GM19395 (cell line): ENCODE measurements at regions not wholly inside any gene's neighbourhood (a gene's known extent, or its start where the extent isn't known, plus 50 kb on each side); places are given as distances from the start of the nearest gene placed in this dataset.

Experiments
- ATAC-seq: cut with Tn5 transposase; IDR thresholded peaks from one replicate; pipeline ENCODE4 v1.9.1; 2021; ENCODE audit warnings: mild to moderate bottlenecking, moderate library complexity; ENCODE audit not compliant: unreplicated experiment

DNA sequence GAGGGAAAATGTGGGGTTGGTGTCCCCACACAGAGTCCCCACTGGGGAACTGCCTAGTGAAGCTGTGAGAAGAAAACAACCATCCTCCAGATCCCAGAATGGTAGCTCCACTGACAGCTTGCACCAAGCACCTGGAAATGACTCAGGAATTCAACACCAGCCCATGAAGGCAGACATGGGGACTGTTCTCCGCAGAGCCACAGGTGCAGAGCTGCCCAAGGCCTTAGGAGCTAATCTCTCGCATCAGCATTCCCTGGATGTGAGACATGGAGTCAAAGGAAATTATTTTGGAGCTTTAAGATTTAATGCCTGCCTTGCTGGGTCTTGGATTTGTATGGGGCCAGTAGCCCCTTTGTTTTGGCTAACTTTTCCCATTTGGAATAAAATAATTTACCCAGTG, 367.9 kb downstream of the FAM133A start:
- no peak for ATAC-seq

DNA sequence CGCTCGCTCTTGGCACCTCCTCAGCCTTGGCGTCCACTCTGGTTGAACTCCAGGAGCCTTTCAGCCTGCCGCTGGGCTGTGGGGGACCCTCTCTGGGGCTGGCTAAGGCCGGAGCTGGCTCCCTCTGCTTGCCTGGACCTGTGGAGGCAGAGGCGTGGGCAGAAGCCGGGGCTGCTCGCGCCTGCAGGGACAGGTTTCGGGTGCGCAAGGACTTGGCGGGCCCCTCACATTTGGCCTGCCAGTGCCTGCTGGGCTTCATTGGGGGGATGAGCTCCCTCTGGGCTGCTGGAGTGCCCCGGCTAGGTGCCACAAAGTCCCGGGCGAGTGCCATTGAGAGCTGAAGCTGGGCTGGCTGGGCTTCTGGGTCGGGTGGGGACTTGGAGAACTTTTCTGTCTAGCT, 371.7 kb downstream of the FAM133A start:
- no peak for ATAC-seq

DNA sequence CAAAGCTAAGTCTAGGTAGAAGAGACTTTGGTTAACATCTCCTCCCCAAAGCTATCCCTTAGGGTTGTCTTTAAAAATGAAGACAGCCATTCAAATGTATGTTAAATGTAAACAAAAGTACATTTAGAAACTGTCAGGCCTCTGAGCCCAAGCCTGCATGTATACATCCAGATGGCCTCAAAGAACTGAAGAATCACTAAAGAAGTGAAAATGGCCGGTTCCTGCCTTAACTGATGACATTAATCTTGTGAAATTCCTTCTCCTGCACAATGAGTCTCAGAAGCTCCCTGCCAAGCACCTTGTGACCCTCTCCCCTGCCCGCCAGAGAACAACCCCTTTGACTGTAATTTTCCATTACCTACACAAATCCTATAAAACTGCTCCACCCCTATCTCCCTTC, 377.9 kb downstream of the FAM133A start:
- no peak for ATAC-seq

DNA sequence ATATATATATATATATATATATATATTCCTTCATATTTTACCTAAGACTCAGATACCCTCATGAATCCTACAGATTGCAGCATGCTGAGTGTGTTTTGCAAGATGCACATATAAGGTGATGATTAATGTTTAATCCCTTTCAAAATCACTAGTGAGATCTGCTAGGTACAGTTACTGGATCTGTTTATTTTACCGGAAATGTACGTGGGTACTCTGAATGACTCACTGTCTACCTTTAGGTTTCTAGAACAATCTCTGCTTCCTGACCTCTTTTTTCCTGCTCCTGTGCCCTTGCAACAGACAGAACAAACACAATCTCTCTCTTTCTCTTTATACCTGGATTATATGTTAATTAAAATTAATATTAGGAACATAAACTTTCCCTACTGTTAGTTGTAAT, 379.6 kb downstream of the FAM133A start:
- no peak for ATAC-seq

DNA sequence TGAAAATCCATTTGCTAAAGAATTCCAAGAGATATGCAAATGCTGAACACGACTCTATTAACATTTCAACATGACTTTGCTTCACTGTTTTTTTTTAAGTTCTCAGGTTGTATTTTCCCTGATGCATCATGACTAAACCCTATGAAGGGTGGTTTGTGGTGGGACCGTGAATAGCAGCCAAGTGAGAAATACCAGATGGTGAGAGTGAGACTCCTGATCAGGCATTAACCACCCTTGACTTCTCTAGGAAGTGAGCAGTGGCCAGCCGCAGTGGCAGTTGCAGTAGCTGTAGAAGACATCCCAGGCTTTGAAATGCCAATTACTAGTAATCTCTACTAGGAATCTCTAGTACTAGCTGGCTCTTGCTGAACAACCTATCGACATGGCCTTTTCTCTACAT, 383.4 kb downstream of the FAM133A start:
- no peak for ATAC-seq

DNA sequence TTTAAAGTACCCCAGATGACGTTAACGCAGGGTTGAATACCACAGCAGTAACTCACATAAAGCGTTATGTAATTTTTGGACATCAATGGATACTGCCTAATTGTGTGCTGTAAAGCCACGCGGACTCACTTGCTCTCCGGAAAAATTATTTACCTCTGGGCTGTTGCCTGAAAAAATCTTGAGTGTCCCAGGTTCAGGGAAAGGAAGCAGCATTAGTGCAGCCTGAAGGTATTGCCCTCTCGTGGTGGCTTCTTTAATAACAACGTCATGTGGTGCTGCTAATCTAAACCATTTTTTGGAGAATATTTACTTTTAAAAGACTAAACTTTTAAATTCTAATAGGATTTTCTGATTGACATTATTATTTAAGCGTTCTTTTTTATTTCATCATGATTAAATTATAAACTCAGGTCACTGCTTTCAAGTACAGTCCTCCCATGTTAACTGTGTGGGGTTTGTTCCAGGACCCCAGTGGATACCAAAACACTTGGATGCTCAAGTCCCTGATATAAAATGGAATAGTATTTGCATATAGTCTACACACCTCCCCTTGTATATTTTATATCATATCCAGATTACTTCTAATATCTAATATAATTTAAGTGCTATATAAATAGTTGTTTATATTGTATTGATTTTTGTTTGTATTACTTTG, 384.8 kb downstream of the FAM133A start:
- no peak for ATAC-seq

DNA sequence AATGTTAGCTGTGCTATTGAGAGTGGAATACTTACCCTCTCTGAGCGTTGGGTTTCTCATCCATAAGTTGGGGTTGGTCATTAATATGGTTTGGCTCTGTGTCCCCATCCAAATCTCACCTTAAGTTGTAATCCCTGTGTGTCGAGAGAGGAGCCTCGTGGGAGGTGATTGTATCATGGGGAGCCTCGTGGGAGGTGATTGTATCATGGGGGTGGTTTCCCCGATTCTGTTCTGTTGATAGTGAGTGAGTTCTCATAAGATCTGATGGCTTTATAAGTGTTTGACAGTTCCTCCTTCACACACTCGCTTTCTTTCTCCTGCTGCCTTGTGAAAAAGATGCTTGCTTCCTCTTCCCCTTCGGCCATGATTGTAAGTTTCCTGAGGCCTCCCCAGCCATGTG, 391.1 kb downstream of the FAM133A start:
- ATAC-seq: no peak

DNA sequence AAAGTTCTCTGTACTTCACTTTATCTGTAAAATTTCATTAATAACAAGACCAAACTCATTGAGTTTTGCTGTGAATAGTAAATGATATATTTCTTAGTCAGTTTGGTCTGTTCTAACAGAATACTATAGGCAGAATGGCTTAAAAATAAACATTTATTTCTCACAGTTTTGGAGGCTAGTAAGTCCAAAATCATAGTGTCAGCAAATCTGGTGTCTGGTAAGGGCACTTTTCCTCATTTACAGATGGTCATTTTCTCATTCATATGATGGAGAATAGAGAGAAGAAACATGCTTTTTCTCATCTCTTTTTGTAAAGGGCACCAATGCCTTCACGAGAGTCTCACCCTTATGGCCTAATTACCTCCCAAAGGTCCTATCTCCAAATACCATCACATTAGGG, 415.1 kb downstream of the FAM133A start:
- ATAC-seq: no peak

DNA sequence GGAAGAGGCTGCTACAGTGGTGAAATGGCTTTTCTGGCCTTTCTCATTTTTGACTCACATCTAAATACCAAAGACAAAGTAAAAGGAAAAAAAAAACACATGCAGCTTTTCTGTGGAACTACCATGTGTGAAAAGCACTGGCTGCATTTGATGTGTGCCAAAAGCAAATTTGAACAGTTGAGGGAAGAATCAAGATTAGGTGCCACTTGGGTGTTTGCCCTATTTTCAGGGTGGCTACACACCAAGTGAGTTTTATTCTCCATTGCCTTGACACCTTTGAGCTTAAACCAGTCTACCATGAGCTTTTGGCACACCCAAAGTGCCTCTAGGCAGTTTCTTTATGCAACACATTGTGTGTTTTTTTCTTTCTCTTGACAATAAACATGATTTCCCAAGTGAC, 423.9 kb downstream of the FAM133A start:
- no peak for ATAC-seq

DNA sequence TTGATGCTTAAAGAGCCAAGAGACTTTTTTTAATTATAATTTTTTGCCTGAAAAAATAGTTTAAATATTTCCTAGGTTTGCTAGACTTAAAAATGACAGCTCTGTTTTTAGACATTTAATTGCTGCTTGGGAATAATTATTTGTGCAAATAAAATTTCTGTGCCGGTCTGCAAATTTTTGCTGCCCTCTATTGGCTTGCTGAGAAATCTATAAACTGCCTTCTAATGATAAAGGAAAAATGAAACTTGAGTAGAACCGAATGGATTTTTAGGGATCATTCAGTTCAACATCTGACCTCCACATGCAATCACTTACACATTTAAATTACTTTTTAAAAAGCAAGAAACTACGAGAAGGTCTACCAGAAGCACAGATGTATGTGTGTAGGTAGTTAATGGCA, 434.0 kb downstream of the FAM133A start:
- no peak for ATAC-seq

DNA sequence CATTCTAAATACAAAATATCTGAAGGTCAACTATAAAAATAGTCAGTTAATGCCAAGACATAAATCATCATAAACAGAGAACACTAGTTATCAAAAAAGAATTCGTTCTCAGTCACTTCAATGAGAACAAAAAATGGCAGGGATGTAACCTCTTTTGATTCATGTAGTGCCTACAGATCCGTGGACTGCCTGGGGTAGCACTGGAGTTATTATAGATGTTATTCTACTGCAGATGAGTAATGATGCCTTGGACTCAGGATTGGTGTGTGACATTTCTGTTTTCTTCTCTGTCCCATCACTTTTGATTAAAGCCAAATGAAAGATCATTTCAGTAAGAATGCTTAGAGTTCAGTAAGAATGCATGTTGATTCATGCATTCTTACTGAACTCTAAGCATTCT, 440.4 kb downstream of the FAM133A start:
- no peak for ATAC-seq

DNA sequence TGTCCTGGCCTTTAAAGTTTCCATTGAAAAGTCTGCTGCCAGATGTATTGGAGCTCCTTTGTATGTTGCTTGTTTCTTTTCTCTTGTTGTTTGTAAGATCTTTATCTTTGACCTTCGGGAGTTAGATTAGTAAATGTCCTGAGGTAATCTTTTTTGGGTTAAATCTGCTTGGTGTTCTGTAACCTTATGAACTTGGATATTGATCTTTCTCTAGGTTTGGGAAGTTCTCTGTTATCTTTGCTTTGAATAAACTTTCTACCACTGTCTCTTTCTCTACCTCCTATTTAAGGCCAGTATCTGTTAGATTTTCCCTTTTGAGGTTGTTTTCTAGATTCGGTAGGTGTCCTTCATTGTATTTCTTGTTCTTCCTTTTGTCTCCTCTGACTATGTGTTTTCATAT, 447.8 kb downstream of the FAM133A start:
- ATAC-seq: no peak

DNA sequence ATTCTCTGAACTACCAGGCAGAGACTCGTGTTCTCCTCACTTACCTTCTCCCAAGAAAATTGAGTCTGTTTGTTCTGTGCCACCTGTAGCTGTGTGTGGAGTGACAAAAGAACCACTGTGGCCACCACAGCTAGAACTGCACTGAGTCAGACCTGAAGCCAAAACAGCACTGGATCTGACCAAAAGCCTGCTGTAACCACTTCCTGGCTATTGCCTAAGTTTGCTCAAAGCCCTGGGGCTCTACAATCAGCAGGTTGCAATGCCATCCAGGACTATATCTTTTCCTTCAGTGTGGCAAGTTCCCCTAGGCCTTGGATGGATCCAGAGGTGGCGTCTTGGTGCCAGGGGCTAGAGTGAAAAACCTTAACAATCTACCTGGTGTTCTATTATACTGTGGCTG, 449.1 kb downstream of the FAM133A start:
- no peak for ATAC-seq

DNA sequence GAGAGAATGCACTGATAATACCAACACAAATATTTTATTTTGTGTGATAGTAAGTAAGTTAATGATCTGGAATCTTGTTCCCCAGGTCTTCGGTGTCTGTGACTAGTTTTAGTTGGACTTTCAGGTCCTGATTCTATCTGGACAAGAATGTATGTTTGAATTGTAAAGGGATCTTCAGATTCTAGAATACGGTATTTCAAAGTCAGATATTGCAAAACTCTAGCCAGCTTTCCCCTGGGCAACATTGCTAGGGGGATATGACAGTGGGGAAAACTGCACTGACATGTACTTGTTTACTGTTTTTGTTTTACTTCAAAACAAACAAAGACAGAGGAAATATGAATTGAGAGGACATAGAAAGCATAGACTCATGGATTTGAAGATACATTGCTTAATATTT, 489.0 kb downstream of the FAM133A start:
- no peak for ATAC-seq

DNA sequence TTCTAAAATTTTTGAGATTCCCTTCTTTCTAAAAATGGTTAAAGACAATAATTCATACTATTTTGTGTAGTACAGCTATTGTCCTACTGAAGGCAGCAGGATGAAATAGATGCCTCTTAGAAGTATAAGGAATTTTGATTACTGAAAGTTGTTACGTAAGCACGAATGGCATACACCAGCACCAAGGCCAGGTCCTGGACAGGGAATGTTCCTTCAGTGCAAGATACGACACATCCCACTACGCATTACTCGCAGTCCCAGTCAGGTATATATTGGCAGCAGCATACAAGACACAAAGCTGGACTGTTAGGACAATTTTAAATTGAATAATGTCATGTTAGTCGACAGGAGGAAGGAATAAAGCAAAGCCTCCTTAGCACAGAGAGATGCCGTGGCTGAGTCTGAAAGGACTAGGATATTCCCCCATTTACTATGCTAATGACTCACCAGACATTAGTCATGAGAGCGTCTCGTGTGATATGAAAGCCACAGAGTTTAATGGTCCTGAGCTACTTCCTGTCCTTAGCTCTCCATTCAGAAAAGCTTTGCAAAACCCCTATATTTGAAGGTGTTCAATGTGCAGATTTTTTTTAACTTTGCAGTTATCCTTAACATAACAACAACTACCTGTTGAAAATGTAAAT, 504.3 kb downstream of the FAM133A start:
- no peak for ATAC-seq

DNA sequence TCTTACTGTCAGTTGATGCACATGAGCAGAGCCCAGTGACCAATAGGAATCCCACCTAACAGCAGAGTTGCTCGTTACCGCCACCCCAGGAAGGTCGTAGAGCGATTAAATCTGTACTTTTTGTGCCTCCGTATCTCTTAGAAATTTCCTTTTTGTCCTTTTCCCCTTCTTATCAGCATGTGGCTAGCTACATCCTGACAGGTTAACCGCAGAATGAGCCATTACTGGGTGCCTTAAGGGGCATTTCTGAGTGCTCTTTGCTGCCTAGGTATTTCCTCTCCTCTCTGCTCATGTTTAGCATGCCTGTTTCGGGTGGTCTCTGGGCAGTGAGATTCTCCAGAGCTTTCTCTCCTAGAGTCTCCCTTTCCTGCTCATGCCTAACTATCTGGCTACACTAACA, 530.5 kb downstream of the FAM133A start:
- no peak for ATAC-seq

DNA sequence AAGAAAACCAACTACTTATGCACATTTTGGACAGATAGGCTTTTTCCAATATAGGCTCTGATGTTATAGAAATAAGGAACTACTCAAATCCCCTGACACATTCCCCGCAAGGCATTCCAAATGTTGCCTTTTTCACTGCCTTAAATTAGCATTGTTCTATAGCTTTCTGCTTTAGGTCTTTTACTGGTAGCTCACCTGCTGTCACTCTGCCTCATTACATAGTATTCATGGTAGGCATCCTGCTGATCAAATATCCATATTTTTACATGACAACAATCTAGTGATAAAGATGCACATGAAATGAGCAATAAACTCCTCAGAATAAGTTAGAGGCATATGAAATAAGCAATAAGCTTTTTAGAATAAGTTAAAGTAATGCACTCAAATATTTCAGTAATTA, 542.7 kb downstream of the FAM133A start:
- no peak for ATAC-seq

DNA sequence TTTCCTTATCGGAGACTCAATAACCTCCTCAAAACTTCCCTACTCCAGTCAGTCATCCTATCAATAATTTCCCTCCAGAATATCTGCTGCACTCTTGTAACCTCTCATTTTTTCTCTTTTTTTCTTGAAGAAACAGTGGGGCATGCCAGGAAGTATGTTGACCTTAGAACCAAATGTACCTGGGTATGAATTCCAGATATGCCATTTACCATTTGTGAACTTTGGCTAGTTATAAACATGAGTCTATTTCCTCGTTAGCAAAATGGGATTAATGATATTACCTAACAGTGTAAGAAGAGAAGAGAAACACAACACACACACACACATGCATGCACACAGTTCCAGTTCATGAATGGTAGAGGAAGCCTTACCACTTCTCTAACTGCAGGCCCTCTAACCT, 578.2 kb downstream of the FAM133A start:
- ATAC-seq: no peak

DNA sequence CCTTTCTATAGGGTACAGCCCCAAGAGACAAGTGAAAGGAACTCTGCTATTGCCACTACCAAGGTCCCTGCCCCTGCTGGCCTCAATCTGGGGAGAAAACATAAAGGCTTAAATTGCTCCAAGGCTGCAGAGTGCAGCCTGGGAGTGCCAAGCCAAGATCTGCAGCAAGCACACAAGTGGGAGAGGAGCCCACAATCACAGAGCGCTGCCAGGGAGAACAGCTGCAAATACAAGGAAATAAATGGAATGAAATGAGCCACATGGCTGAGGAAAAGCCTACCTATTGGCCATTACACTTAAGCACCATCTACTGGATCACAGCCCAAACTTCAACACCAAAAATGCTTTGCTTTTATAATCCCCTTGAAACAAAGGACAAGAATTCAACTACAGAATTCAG, 582.4 kb downstream of the FAM133A start:
- ATAC-seq: no peak

DNA sequence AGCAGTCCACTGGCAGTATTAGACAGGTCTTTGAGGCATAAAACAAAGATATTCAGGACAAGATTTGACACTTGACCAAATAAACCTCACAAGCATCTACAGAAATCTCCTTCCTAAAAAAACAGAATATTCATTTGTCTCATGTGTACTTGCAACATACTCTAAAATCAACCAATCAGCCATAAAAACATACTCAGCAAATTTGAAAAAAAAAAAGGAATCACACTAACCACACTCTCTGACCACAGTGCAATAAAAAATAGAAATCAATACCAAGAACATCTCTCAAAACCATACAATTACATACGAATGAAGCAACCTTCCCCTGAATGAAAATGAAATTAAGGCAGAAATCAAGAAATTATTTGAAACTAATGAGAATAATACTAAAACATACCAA, 591.3 kb downstream of the FAM133A start:
- no peak for ATAC-seq

DNA sequence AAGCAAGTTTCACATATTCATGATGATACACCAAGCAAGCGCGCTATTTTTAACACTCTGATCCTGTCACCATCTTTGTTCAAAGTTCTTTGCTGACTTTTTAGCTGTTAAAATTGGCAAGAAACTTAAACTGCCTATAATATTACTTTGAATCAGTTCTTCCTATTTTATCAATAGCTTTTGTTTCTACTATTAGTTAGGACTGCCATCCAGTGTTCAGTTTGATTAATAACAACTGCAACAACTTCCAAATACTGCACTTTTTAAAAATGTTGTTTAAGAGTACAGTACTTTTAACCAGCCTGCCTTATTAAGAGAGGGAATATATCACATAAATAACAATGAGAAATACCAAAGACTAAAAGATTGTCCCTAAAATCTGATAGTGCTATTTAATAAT, 614.3 kb downstream of the FAM133A start:
- ATAC-seq: no peak

DNA sequence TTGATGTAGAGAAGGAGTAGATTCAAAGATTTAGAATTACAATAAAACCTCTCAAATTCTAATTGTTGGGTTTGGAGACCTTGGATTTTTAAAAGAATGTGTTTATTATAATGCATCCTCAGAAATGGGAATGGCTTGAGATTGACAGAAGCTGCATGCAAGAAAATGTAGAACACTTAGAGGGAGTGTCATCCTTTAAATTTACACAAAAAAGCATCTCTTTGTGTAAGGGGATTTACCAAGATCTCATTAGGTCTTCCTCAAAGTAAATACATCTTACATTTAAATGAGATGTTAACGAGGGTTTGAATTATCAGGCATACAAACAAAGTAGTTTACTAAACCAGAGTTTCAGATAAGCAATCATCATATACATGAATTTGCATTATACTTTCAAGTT, 615.0 kb downstream of the FAM133A start:
- no peak for ATAC-seq

DNA sequence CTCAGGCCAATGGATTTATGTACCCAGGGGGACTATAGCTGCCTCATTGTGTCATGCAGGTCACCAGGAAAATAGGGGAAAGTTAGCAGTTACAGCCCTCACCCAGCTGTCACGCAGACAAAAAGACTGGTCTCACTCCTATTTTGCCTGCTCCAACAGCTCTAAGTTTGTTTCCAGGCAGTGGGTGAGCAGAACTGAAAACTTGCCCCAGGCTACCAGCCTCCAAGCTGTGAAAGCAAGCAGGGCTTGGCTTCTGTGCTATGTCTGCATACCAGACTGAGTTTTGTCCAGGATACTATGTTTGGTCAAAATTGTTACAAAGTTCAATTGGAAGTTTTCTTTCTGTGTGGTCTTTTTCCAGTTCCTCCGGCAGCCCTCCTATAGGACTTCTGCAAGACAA, 628.4 kb downstream of the FAM133A start:
- no peak for ATAC-seq
